DND-41 (cell line): ENCODE measurements at regions not wholly inside any gene's neighbourhood (a gene's known extent, or its start where the extent isn't known, plus 50 kb on each side); places are given as distances from the start of the nearest gene placed in this dataset.
A peak's percentile ranks its signal among the peaks of the same experiment; 100 is the strongest.

Experiments used
- ATAC-seq: fragments of 200-7000 bp; cut with Tn5 transposase; 3 replicates; pipeline ENCODE4 v1.9.1; 2021; ENCODE audit warnings: low read depth; ENCODE audit not compliant: insufficient read depth
- DNase-seq: peaks from one replicate; pipeline ENCODE4 v3.0.0-alpha.2; 2020
- H2AFZ ChIP-seq: 2 replicates; pipeline ENCODE4 v1.6.0; 2012; ENCODE audit warnings: low read depth, low read length
- H3K27ac ChIP-seq: 2 replicates; pipeline ENCODE4 v1.5.1; 2012; ENCODE audit warnings: low read length, inconsistent platforms
- H3K27me3 ChIP-seq: fragments of 200-600 bp; sonication (generic); 2 replicates; pipeline ENCODE4 v1.6.0; 2012; ENCODE audit warnings: low read length, mild to moderate bottlenecking, inconsistent platforms; ENCODE audit not compliant: insufficient read depth, poor library complexity
- H3K36me3 ChIP-seq: 2 replicates; pipeline ENCODE4 v1.5.1; 2012; ENCODE audit warnings: low read length, inconsistent platforms; ENCODE audit not compliant: insufficient read depth
- H3K4me1 ChIP-seq: 2 replicates; pipeline ENCODE4 v1.5.1; 2012; ENCODE audit warnings: mild to moderate bottlenecking, low read length; ENCODE audit not compliant: insufficient read depth
- H3K4me2 ChIP-seq: 2 replicates; pipeline ENCODE4 v1.6.0; 2012; ENCODE audit warnings: mild to moderate bottlenecking, moderate library complexity, low read length, inconsistent platforms; ENCODE audit not compliant: insufficient read depth
- H3K4me3 ChIP-seq, 2 experiments: fragments of 200-600 bp in 1 of 2; shearing (Covaris generic) in 1 of 2; 2 replicates each; pipeline ENCODE4 v1.5.1; 2012 to 2016; ENCODE audit warnings: inconsistent platforms in 2 of 2, low read length in 2 of 2, mild to moderate bottlenecking in 2 of 2, low read depth in 1 of 2, moderate library complexity in 1 of 2
- H3K79me2 ChIP-seq: 2 replicates; pipeline ENCODE4 v1.6.0; 2012; ENCODE audit warnings: low read length, inconsistent platforms; ENCODE audit not compliant: insufficient read depth
- H3K9ac ChIP-seq: 2 replicates; pipeline ENCODE4 v1.6.0; 2012; ENCODE audit warnings: low read depth, mild to moderate bottlenecking, inconsistent platforms, low read length, moderate library complexity
- H3K9me3 ChIP-seq: 2 replicates; pipeline ENCODE4 v1.5.1; 2012; ENCODE audit warnings: low read length, moderate library complexity, mild to moderate bottlenecking, inconsistent platforms; ENCODE audit not compliant: insufficient read depth, severe bottlenecking
- H4K20me1 ChIP-seq: 2 replicates; pipeline ENCODE4 v1.6.0; 2012; ENCODE audit warnings: low read length; ENCODE audit not compliant: insufficient read depth
- CTCF ChIP-seq: IDR thresholded peaks from 2 replicates; pipeline ENCODE4 v1.5.1; 2012; ENCODE audit warnings: borderline replicate concordance, low read length, moderate library complexity, mild to moderate bottlenecking; ENCODE audit not compliant: poor library complexity, severe bottlenecking; ENCODE audit errors: extremely low read depth
- EZH2 ChIP-seq: IDR thresholded peaks from 3 replicates; pipeline ENCODE4 v1.6.1; 2012; ENCODE audit warnings: borderline replicate concordance, low read depth, mild to moderate bottlenecking, moderate library complexity, low read length, inconsistent platforms; ENCODE audit not compliant: severe bottlenecking

GRCh38 chr4:152032722-152033131 is 271.9 kb upstream of the GATB start:
- DNase-seq (no peak), ATAC-seq (no peak)
- Histone ChIP-seq H3K4me2 (no peak overlapping the region), H2AFZ (no peak overlapping the region), H3K4me1 (no peaks in the 10 kb centered on the region), H3K79me2 (no peaks in the 10 kb centered on the region), H3K36me3 (no peaks in the 10 kb centered on the region), H4K20me1 (no peaks in the 10 kb centered on the region), H3K9me3 (no peaks in the 10 kb centered on the region), H3K27ac (no peak overlapping the region), H3K27me3 (no peaks in the 10 kb centered on the region), H3K9ac (no peak overlapping the region), H3K4me3 (no peak overlapping the region)
- TF ChIP-seq CTCF (no peak), EZH2 (no peak)

- H3K9me3 ChIP-seq, result no peaks in the 10 kb centered on the region
- H3K4me3 ChIP-seq, result no peak overlapping the region
- no peaks in the 10 kb centered on the region for H3K27me3 ChIP-seq
- H3K36me3 ChIP-seq, result no peaks in the 10 kb centered on the region
- H3K4me2 ChIP-seq, result no peak overlapping the region
- H3K79me2 ChIP-seq, result no peaks in the 10 kb centered on the region
- H2AFZ ChIP-seq, result no peak overlapping the region
- no peak overlapping the region for H3K9ac ChIP-seq
- TF ChIP-seq EZH2 (no peak), CTCF (no peak)
- no peak for DNase-seq
- ATAC-seq, result no peak
- H3K4me1 ChIP-seq, result peaks cover 13% of the 10 kb centered on the region
- H3K27ac ChIP-seq, result no peak overlapping the region
- no peaks in the 10 kb centered on the region for H4K20me1 ChIP-seq
These were observed 268.8 kb upstream of the GATB start for GRCh38 chr4:152029631-152030030.

- Histone ChIP-seq H3K4me1 (peaks cover 13% of the 10 kb centered on the region), H3K9me3 (no peaks in the 10 kb centered on the region), H3K4me2 (no peak overlapping the region), H3K27me3 (no peaks in the 10 kb centered on the region), H3K4me3 (no peak overlapping the region), H4K20me1 (no peaks in the 10 kb centered on the region), H3K79me2 (no peaks in the 10 kb centered on the region), H3K27ac (no peak overlapping the region), H3K36me3 (no peaks in the 10 kb centered on the region), H2AFZ (no peak overlapping the region), H3K9ac (no peak overlapping the region)
- DNase-seq, result no peak
- ATAC-seq, result no peak
- TF ChIP-seq EZH2 (no peak), CTCF (no peak)
These were observed 267.3 kb upstream of the GATB start for GRCh38 chr4:152028131-152028530.

- H3K79me2 ChIP-seq, result no peaks in the 10 kb centered on the region
- no peak for TF ChIP-seq EZH2
- no peak for TF ChIP-seq CTCF
- peak; percentile 50; the same call in 1 of the 3 replicates for ATAC-seq
- H3K27me3 ChIP-seq, result no peaks in the 10 kb centered on the region
- no peaks in the 10 kb centered on the region for H3K9me3 ChIP-seq
- no peak overlapping the region for H3K4me3 ChIP-seq
- no peak overlapping the region for H3K4me2 ChIP-seq
- H3K27ac ChIP-seq, result no peak overlapping the region
- H3K36me3 ChIP-seq, result no peaks in the 10 kb centered on the region
- no peak for DNase-seq
- H2AFZ ChIP-seq, result no peak overlapping the region
- H4K20me1 ChIP-seq, result no peaks in the 10 kb centered on the region
- peaks cover 13% of the 10 kb centered on the region for H3K4me1 ChIP-seq
- no peak overlapping the region for H3K9ac ChIP-seq
These were observed 264.1 kb upstream of the GATB start for GRCh38 chr4:152024881-152025280.
